ENCODE measurements at regions not wholly inside any gene's neighbourhood (a gene's known extent, or its start where the extent isn't known, plus 50 kb on each side); places are given as distances from the start of the nearest gene placed in this dataset.

GRCh38 chr4:38415682-38416081 lies 248.3 kb upstream of the KLF3 start (continued):
- TF ChIP-seq AHDC1 (CRISPR knock-in tag; IDR thresholded peaks at IDR 0.05; ENCODE audit: borderline replicate concordance), result 0 out of 2 replicates have a peak, but pooled peaks have one; percentile 39
- no peak for TF ChIP-seq BCLAF1 (IDR thresholded peaks at IDR 0.05)
- TF ChIP-seq THRA (CRISPR knock-in tag; IDR thresholded peaks at IDR 0.05; ENCODE audit: borderline replicate concordance), result peak; percentile 95
